MCF 10A (cell line): ENCODE measurements at regions not wholly inside any gene's neighbourhood (a gene's known extent, or its start where the extent isn't known, plus 50 kb on each side); places are given as distances from the start of the nearest gene placed in this dataset.

Experiments
- BruUV-seq: library from RNA; stranded (reverse); fragments of 400-500 nt; replicated peaks from 2 replicates; lab custom pipeline; 2021; lab: Mats Ljungman, UMichigan
- CTCF ChIA-PET: fragments of 300-600 bp; sonication (Branson Sonifier 250); formaldehyde crosslinking; extraction: SDS; loops from one replicate; lab custom pipeline; 2021; ENCODE audit warnings: antibody characterized with exemption, inconsistent platforms; lab: Yijun Ruan, JAX
- POLR2A ChIA-PET: fragments of 300-600, 350-650 bp; sonication (Branson Sonifier 250); formaldehyde crosslinking; extraction: SDS; loops from one replicate; lab custom pipeline; 2020; ENCODE audit warnings: antibody characterized with exemption, inconsistent platforms; lab: Yijun Ruan, JAX
- DNase-seq: peaks from one replicate; pipeline ENCODE4 v3.0.0-alpha.2; 2018; ENCODE audit not compliant: unreplicated experiment
- H3K27ac Mint-ChIP-seq: one replicate; pipeline ENCODE4 v1.8.0; 2022; ENCODE audit warnings: mild to moderate bottlenecking, low read depth, mixed read lengths; ENCODE audit not compliant: unreplicated experiment
- H3K27me3 Mint-ChIP-seq: one replicate; pipeline ENCODE4 v1.8.0; 2022; ENCODE audit warnings: mixed read lengths; ENCODE audit not compliant: insufficient read depth, unreplicated experiment
- H3K36me3 Mint-ChIP-seq: one replicate; pipeline ENCODE4 v1.8.0; 2022; ENCODE audit warnings: mild to moderate bottlenecking, moderate library complexity, mixed read lengths; ENCODE audit not compliant: insufficient read depth, unreplicated experiment
- H3K4me1 Mint-ChIP-seq: one replicate; pipeline ENCODE4 v1.8.0; 2022; ENCODE audit warnings: mixed read lengths; ENCODE audit not compliant: insufficient read depth, unreplicated experiment
- H3K4me3 Mint-ChIP-seq: one replicate; pipeline ENCODE4 v1.8.0; 2022; ENCODE audit warnings: mild to moderate bottlenecking, moderate library complexity, mixed read lengths; ENCODE audit not compliant: unreplicated experiment
- H3K9me3 Mint-ChIP-seq: one replicate; pipeline ENCODE4 v1.8.0; 2022; ENCODE audit warnings: mixed read lengths; ENCODE audit not compliant: unreplicated experiment
- CTCF ChIP-seq: fragments of 200-600 bp; IDR thresholded peaks from one replicate; pipeline ENCODE4 v1.8.0; 2022; ENCODE audit warnings: antibody characterized with exemption, mild to moderate bottlenecking; ENCODE audit not compliant: unreplicated experiment
- intact Hi-C: fragments of 100-400 bp; cut with micrococcal nuclease; formaldehyde crosslinking; loops from 2 replicates; pipeline ENCODE4 v1.14.1; 2022

- H3K9me3 Mint-ChIP-seq: peaks cover 10% of the 10 kb centered on the region
- H3K4me3 Mint-ChIP-seq: no peak overlapping the region
- no peak for TF ChIP-seq CTCF
- intact Hi-C loops: no loop called here
- peaks cover 13% of the 10 kb centered on the region for H3K4me1 Mint-ChIP-seq
- ChIA-PET CTCF (no interaction called here), POLR2A (no interaction called here)
- no TSS peak for BruUV-seq
- H3K27ac Mint-ChIP-seq: no peak overlapping the region
- H3K36me3 Mint-ChIP-seq: no peaks in the 10 kb centered on the region
- H3K27me3 Mint-ChIP-seq: no peaks in the 10 kb centered on the region
- DNase-seq: no peak
Observed at GRCh38 chr4:97144199-97144598, 999.1 kb downstream of the STPG2 start.

- Mint-ChIP-seq H3K27me3 (no peaks in the 10 kb centered on the region), H3K36me3 (no peaks in the 10 kb centered on the region), H3K9me3 (no peaks in the 10 kb centered on the region), H3K4me3 (no peak overlapping the region), H3K4me1 (peaks cover 6% of the 10 kb centered on the region), H3K27ac (no peak overlapping the region)
- ChIA-PET POLR2A (no interaction called here), CTCF (interaction anchor here (0.5 to 4.1 kb wide), 2 partner anchors 9 to 289 kb away, joined by 3 to 15 read pairs; no protein-coding TSS in a partner anchor)
- BruUV-seq: no TSS peak
- no peak for TF ChIP-seq CTCF
- intact Hi-C loops: loop anchor here (10.0 kb wide), 1 partner anchor 796 kb away; no protein-coding TSS in a partner anchor
- DNase-seq: peak; percentile 20
Observed at GRCh38 chr4:97150966-97151365, 992.3 kb downstream of the STPG2 start.

GRCh38 chr4:97152149-97152548 is 991.1 kb downstream of the STPG2 start:
- Mint-ChIP-seq H3K27ac (no peak overlapping the region), H3K4me1 (peaks cover 6% of the 10 kb centered on the region), H3K4me3 (no peak overlapping the region), H3K27me3 (no peaks in the 10 kb centered on the region), H3K9me3 (no peaks in the 10 kb centered on the region), H3K36me3 (no peaks in the 10 kb centered on the region)
- no TSS peak for BruUV-seq
- TF ChIP-seq CTCF: no peak
- intact Hi-C loops: loop anchor here (10.0 kb wide), 1 partner anchor 797 kb away; no protein-coding TSS in a partner anchor
- DNase-seq: no peak
- ChIA-PET CTCF (interaction anchor here (0.9 to 4.1 kb wide), 3 partner anchors 10 to 585 kb away, joined by 4 to 15 read pairs (median 4); no protein-coding TSS in a partner anchor), POLR2A (no interaction called here)

GRCh38 chr4:97153042-97153441 is 990.2 kb downstream of the STPG2 start:
- Mint-ChIP-seq H3K36me3 (no peaks in the 10 kb centered on the region), H3K27ac (no peak overlapping the region), H3K27me3 (no peaks in the 10 kb centered on the region), H3K4me1 (peaks cover 6% of the 10 kb centered on the region), H3K4me3 (no peak overlapping the region), H3K9me3 (no peaks in the 10 kb centered on the region)
- BruUV-seq: no TSS peak
- DNase-seq: peak; percentile 42
- CTCF ChIA-PET: interaction anchor here (0.6 to 4.1 kb wide), 19 partner anchors 11 to 1992 kb away, joined by 3 to 15 read pairs (median 4); no protein-coding TSS in a partner anchor
- peak; percentile 29 for TF ChIP-seq CTCF
- POLR2A ChIA-PET: interaction anchor here (0.6 to 0.7 kb wide), 3 partner anchors 24 to 1707 kb away, joined by 3 to 6 read pairs (median 4); no protein-coding TSS in a partner anchor
- intact Hi-C loops: loop anchor here (1.0 to 10.0 kb wide), 3 partner anchors 568 to 1987 kb away; no protein-coding TSS in a partner anchor
